Hematopoietic multipotent progenitor cell treated with erythropoietin and hydrocortisone succinate and interleukin-3 and kit ligand, for 15 days (in vitro differentiated cells): ENCODE measurements at regions not wholly inside any gene's neighbourhood (a gene's known extent, or its start where the extent isn't known, plus 50 kb on each side); places are given as distances from the start of the nearest gene placed in this dataset.
"Not testable (repeated sequence)": the region's sequence is repeated elsewhere in the genome, so short reads cannot be mapped to it uniquely, and the experiment has no call there.

Experiments used
- DNase-seq: peaks from one replicate; pipeline ENCODE4 v3.0.0-alpha.2; 2015; ENCODE audit warnings: low spot score

DNA sequence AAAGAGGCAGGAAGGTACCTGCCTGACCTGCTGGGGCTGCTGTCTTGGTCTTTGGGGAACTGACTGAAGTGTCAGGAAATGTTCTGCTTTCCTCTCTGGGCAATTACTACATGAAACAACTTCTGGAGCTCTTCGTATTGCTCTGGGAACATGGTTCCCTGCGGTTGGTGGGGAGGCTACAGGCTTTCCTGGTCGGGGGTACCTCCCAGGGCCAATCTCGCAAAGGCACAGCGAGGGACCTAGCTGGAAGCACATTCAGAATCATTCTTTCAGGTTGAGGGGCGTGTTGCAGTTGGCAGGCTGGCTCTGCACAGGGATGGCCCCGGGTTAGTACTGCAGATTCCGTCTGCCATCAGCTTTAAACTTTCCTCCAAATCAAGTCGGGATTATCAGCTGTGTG, 88.9 kb upstream of the RANBP3L start:
- no peak for DNase-seq

DNA sequence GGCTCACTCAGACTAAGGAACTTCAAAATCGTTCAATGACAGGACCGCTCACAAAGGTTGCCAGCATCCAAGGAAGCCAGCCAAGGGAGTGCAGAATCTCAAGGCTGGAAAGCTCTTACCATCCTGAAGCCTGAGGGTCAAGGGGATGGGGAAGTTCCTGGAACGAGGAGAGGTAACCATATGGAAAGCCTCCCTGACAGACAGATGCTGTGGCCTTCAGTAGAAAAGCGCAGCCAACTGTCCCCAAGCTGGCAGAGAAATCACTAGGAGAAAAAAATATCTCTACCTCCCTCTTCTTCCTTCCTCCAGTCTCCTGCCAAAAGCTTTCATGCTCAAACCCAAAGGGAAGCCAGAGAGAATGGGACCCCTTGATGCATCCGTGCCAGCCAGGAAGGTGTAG, 90.5 kb upstream of the RANBP3L start:
- no peak for DNase-seq

DNA sequence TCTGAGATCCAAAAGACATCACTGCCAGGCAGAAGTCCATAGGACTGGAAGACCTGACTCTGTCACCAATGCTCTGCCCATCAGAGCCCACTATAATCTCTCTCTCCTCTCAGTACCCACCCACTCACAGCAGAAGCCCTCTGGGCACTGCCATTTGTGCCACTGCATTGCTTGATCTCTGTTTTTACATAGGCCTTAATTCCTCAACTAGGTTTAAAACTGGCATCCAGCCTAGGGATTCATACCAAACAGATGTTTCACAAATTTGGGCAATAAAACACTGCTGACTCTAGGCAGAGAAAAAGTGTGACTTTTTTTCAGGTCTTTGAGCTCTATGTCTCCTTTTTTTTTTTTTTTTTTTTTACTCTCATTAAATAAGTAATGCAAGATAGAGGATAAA, 91.1 kb upstream of the RANBP3L start:
- DNase-seq: no peak

DNA sequence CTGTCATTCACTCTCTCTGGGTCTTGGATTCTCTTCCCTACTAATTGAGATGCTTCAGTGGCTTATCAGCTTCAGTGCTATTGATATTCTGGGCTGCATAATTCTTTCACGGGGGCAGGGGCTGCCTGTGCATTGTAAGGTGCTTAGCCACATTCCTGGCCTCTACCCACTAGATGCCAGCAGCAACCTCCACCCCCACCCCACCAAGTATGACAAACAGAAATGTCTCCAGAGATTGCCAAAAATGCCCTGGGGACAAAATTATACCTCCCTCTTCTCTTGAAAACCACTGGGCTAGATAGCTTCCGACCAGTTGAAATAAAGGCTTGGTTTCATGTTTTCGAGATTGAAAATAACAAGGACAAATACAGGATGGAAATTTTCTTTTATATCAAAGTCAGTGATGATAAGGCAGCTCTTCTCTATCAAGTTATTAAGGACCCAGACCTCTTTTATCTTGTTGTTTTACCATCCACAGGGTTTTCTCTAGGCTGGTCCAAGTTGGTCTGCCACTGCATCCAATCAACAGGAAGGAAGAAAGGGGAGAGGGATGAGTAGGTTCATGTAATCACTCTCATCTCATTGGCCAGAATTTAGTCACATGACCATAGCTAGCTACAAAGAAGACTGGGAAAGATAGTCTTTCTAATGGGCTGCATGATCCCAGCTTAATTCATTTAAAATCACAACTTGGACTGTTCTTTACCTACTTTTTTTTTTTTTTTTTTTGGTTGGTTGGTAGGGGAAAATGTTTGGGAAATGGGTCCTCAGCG, 92.1 kb upstream of the RANBP3L start:
- DNase-seq: no peak

DNA sequence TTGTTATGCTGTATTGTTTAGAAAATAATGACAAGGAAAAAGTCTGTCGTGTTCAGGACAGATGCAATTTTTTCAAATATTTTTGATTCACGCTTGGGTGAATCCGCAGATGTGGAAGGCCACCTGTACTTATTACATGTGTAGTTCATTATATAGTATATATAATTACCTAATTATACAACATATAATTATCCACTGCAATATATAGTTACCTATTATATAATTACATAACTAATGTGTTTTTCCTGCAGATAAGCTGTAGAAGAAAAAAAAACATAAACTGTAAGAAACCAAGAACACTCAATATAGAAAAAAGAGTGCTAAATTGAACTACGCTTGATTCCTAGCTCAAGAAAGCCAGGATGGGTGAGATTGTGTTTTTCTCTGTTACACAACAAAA, 93.6 kb upstream of the RANBP3L start:
- no peak for DNase-seq

DNA sequence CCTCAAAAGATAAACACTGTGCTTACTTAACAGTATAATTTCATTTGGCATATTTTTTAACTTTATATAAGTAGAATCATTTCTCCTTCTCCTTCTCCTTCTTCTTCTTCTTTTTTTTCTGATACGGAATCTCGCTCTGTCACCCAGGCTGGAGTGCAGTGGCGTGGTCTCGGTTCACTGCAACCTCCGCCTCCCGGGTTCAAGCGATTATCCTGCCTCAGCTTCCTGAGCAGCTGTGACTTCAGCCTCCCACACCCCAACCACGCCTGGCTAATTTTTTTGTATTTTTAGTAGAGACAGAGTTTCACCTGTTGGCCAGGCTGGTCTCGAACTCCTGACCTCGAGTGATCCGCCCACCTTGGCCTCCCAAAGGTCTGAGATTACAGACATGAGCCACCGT, 94.2 kb upstream of the RANBP3L start:
- DNase-seq: not testable (repeated sequence)

DNA sequence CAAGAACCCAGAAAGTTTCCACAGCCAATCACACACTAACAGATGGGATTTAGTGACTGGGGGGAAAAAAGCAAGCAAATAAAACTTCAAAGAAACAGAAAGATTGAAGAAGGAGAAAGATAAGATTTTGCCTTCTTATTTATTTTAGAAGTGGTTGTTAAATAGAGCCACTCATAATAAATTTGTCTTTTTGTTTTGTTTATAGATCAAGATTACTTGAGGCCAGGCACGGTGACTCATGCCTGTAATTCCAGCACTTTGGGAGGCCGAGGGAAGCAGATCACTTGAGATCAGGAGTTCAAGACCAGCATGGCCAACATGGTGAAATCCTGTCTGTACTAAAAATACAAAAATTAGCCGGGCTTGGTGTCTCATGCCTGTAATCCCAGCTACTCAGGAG, 94.9 kb upstream of the RANBP3L start:
- DNase-seq: no peak

DNA sequence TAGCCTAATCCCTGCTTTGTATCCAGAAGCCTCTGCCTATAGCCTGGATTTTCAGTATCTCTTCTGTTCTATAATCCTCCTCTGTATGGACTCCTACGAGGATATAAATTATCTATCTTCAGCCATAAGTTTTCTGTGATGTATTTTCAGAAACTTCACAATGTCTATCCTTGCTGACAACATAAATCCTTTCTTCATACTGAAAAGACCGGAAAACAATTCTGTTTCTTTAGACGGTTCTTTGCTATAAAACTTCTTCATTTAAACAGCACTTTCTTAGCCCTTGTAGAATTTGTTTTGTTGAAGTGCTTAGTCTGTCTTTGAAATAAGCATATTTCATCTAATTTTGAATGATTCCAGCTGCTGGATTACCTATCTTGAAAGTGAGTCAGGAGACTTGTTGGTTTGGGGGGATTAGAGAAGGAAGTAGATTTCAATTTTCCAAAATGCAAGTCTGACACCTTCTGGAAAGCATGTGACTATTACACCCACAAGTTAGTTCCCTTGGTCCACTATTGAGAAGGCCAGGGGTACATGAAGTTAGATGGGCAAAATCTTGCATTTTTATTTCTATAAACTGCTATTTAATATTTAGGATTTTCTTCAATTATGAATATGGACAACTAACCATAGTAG, 96.3 kb upstream of the RANBP3L start:
- no peak for DNase-seq

DNA sequence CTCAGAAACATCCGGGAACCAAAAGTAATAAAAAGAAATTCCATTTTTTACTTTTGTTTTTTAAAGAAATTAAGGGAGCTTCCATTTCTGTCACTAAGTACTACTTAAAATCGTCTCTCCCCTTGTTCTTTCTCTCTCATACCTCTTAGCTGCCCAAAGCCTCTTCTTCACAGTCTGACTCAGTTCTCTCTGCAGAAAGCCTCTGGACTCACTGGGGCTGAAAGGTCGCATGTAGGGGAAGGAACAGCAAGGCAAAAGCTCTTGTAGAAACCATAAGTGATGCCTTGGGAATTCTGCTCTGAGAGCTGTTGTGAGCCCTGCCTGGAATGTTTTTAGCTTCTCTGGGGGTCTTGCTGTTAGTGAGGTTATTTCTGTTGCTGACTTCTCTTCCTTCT, 100.8 kb upstream of the RANBP3L start:
- DNase-seq: no peak

DNA sequence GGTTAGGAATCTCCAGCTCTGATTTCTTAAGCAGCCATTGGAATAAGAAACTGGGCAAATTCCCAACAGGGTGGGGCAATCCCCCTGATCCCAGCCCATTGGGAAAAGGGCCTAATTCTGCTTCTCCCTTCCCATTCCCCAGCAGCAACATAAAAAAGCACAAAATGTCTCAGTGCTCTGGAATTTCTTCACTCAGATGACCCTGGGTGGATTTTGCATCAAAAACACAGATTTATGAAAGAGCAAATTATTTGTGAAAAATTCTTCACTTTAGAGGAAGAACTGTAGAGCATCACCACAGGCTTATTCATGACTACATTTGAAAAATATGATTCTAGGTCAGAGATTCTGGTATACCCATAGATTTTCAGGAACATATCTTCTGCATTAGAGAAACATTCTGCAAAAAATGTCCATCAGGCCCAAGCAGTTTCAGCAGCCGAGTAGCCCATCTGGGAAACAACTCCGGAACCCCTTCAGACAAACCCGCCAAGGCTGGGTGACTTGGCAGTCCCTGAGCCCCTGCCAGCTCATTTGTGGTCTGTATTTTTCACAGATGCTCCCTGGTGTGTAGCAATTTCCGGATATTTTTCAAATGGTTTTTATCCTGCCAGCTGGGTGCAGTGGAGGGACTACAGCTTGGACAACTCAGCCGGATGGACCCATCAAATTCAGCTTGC, 102.1 kb upstream of the RANBP3L start:
- no peak for DNase-seq

DNA sequence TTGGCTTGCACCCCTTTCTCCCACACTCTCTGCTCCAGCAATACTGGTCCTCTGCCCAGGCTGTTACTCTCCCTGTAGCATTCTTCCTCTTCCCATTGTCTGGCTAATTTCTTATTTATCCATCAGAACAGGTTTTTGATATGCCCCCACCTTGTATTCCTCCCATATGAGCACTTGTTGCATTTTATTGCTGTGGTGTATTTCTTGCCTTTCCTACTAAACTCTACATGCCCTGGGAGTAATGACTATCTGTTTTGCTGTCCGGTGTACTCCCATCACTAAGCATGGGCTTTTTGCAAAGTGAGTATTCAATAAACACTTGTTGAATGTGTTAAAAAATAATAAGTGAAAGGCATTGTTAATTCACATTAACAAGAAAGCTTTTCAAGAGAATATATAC, 104.3 kb upstream of the RANBP3L start:
- DNase-seq: no peak

DNA sequence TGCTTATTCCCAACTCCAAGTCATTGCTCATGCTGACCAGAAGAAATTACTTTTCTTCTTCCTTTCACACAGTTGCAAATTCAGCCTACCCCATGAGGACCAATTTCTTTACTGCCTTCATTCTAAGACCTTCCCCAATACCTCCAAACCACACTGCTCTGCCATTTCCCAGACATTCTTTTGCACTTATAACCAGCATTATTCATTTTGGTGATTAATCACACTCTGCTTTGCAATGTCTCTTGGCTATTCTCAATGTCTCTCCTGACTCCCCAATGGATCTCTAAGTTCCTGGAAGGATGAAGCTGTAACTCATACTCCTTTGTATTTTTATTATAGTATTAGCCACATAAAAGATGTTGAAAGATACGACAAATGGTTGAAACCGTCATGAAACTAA, 105.7 kb upstream of the RANBP3L start:
- no peak for DNase-seq

DNA sequence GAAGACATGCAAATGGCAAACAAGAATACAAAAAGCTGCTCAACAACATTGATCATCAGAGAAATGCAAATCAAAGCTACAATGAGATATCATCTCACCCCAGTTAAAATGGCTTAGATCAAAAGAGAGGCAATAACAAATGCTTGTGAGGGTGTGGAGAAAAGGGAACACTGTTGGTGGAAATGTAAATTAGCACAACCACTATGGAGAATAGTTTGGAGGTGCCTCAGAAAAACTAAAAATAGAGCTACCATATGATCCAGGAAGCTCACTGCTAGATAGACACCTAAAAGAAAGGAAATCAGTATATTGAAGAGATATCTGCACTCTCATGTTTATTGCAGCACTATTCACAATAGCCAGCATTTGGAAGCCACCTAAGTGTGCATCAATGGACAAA, 108.0 kb upstream of the RANBP3L start:
- not testable (repeated sequence) for DNase-seq

DNA sequence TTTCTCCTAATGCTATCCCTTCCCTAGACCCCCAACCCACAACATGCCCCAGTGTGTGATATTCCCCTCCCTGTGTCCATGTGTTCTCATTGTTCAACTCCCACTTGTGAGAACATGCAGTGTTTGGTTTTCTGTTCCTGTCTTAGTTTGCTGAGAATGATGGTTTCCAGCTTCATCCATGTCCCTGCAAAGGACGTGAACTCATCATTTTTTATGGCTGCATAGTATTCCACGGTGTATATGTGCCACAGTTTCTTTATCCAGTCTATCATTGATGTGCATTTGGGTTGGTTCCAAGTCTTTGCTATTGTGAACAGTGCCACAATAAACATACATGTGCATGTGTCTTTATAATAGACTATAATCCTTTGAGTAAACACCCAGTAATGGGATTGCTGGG, 109.0 kb upstream of the RANBP3L start:
- not testable (repeated sequence) for DNase-seq

DNA sequence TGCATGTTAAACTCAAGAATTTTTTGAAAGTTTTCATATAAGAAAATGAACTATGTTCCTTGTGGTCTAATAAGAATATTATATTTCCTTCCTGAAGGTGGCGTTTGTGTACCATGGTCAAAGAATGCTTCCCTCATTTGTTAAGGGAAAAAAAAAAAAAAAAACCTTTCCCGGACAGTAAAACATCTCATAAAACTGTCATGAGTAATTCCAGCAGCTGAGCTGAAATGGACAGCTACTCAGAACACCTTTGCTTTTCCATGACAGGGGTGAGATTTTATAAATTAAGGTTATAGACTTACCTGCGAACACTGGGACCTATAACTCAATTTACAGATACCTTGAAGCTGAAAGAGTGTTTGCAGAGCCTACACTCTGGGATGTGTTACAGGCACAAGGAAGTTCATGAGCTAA, 113.2 kb upstream of the RANBP3L start:
- peak; percentile 28 for DNase-seq

DNA sequence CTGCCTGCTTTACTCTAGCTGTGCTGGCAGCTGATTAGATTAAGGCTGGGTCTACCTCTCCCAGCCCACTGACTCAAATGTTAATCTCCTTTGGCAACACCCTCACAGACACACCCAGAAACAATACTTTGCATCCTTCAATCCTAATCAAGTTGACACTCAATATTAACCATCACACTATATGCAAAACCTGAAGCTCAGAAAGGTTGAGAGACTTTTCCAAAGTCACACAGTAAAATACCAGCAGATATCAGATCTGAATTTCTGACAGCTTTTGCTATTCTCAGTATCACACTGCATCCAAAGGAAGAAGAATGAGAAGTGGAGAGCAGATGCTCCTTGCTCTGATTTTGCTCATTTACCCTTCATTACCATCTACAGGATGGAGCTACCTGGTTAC, 114.9 kb upstream of the RANBP3L start:
- no peak for DNase-seq

DNA sequence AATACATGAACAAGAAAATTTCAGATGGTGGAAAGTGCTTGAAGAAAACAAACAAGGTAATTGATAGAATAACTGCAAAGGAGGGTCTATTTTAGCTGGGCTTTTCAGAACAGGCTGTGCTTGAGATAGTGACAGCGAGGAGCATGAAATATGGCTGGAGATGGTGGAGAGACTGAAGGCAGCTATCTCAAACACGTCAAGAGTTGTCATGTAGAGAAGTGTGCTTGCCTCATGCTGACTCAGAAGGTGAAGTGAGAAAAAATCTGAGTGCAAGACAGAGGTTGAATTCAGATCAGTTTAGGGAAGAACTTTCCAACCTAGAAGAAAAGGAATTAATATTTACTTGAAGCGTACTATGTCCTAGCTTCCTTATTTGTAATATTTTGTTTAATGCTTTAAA, 115.5 kb upstream of the RANBP3L start:
- no peak for DNase-seq

DNA sequence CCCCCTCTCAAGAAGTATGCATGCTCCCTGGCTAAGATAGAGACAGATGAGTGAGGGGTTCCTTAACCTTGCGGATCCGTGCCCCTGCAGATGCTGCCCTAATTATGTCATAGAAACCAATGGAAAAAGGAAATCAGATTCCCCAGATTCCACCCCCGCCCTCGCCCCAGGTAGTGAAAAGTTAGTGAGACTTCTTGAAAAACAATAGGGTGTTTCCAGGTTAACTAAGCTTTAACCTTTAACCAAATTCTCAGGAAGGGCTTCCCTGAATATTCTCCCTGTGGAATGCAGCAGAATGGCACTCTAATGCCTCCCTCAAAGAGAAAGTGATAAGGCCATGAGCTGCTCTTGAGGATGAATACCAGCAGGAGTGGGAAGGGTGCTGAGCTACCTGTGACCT, 116.0 kb upstream of the RANBP3L start:
- DNase-seq: no peak

DNA sequence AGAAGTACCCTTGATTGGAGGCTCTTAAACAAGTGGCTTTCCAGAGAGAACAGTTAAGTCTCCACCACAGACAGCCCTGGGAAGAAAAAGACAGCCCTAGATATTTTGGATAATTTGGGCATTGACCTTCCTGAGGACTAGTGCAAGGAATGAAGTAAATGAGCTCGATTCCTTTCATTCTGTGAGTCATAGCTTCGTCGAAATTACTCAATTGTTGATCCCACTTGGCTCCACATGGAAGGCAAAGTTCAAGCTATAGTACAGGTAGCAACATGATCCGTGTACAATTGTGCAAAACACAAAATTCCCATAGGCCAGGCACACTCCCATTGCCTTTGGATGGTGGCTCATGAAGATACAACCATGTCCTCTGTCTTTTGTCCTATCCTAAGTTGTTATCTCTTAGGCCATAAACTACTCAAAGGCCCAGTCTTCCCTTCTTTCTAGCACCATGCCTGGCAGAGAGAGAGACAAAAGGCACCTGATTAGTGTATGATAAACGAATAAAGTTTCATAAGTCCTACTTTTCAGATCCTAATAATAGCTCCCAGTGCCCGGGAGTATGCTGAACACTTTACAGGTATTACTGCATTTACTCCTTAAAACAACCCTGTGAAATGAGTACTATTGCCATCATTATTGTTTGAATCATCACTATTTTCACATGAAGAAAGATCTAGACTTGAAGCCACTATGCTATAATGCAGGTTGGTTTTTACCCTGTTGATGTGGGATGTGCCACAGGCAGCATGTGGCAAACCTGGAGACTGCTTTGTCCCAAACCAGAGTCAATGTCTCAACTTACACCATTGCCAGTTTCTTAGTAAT, 116.7 kb upstream of the RANBP3L start:
- no peak for DNase-seq

DNA sequence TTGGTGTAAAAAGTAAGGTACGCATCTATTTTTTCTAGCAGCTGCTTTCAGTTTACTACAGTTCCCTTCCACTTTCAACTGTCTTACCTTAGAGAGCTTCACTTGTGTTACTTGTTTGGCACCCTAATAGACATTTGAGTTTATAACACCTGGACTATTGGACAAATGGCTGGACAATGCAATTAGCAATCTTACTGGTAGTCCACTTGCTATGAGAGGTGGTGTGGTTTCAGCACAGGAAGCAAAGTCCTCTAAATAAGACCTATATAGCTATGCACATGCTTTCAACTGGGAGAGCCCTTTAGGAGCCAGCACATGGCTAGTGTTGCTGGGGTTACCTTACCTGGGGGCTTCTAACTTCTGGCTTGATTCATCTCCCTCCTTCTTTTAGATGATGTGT, 119.6 kb upstream of the RANBP3L start:
- DNase-seq: no peak

DNA sequence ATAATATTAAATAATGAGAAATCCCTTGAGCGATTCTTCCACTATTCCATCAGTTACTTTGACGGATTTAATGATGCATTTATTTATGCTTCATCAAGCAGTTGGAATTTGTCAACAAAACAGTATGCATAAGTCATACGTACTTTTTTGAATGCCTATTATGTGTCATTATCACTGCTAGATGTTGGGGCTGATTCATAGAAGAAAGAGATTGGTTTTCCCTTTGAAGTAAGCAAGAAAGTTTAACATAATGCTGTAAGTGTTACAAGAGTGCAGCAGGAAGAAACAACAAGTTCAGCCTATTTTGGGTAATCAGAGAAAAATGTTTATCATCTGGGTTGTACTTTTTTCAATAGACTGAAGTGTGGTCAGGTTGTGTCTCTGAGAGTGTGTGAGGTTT, 121.2 kb upstream of the RANBP3L start:
- DNase-seq: no peak

DNA sequence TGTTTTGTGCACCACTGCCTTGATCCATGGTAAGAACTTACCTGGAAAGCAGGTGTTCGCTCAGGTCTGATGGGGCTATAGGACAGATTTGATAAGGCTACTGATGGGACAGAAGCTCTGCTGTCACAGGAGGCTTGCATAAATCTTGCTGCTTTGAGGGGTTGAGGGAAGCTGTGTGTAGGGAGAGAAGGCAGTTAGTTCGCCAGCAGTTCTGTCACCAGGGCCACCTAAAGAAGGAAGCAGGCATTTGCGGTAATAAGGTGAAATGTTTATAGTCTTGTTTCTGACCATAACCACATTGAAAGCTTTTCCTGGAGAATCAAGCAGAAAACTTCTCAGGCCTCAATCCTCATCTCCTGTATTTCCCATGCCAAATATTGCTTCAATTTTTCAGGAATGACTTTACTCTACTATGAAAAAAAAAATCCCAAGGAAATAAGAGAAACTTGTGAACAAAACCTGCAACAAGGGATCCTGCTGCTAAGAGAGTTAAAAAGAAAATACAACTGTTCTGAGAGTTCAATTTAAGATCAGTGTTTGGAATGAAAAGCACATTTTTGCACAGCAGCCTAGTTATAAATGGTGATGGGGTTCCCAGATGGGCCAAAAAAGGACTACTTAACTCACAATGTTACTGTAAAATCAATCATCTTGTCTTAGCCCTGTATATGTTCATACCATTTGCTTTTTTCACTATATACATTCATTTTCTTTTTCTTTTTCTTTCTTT, 122.0 kb upstream of the RANBP3L start:
- no peak for DNase-seq
